ENCODE measurements at regions not wholly inside any gene's neighbourhood (a gene's known extent, or its start where the extent isn't known, plus 50 kb on each side); places are given as distances from the start of the nearest gene placed in this dataset.

GRCh38 chr12:59268295-59268809 lies 327.5 kb upstream of the SLC16A7 start:
- Histone ChIP-seq H3K27me3 (ENCODE audit: control insufficient read depth, low read length) (no peaks in the 10 kb centered on the region), H4K20me1 (ENCODE audit: control insufficient read depth, insufficient read depth, low read depth, low read length) (no peaks in the 10 kb centered on the region), H3K9me3 (ENCODE audit: control insufficient read depth, insufficient read depth, low read length) (no peaks in the 10 kb centered on the region), H3K79me2 (ENCODE audit: control insufficient read depth, low read length) (no peaks in the 10 kb centered on the region), H3K36me3 (ENCODE audit: control insufficient read depth, low read length) (no peaks in the 10 kb centered on the region), H3K4me3 (ENCODE audit: low read length) (no peak overlapping the region), H3K4me2 (ENCODE audit: low read length) (no peak overlapping the region), H3K9me2 (replicated peaks; ENCODE audit: control insufficient read depth, low read length) (no peaks in the 10 kb centered on the region), H3K4me1 (ENCODE audit: control insufficient read depth, low read length) (no peaks in the 10 kb centered on the region), H3F3A (ENCODE audit: control insufficient read depth, insufficient read depth) (no peaks in the 10 kb centered on the region), H3K27ac (ENCODE audit: low read depth, low read length) (no peak overlapping the region)
- no peak for TF ChIP-seq CTCF (IDR thresholded peaks at IDR 0.05; ENCODE audit: low read depth, low read length, poor library complexity, severe bottlenecking)
- TF ChIP-seq EZH2phosphoT487 (IDR thresholded peaks at IDR 0.05; ENCODE audit: borderline replicate concordance, low read length) = no peak

GRCh38 chr12:59260202-59260601 lies 335.6 kb upstream of the SLC16A7 start:
- Histone ChIP-seq H3K9me2 (replicated peaks; ENCODE audit: control insufficient read depth, low read length) (no peaks in the 10 kb centered on the region), H3K4me2 (ENCODE audit: low read length) (no peak overlapping the region)

GRCh38 chr12:59252731-59253130 lies 332.4 kb upstream of the LRIG3 start:
- Histone ChIP-seq H3K9me2 (replicated peaks; ENCODE audit: control insufficient read depth, low read length) (no peaks in the 10 kb centered on the region), H3K4me3 (ENCODE audit: low read length) (no peak overlapping the region), H3K27me3 (ENCODE audit: control insufficient read depth, low read length) (no peaks in the 10 kb centered on the region), H3K27ac (ENCODE audit: low read depth, low read length) (no peak overlapping the region), H4K20me1 (ENCODE audit: control insufficient read depth, insufficient read depth, low read depth, low read length) (no peaks in the 10 kb centered on the region), H3F3A (ENCODE audit: control insufficient read depth, insufficient read depth) (no peaks in the 10 kb centered on the region), H3K79me2 (ENCODE audit: control insufficient read depth, low read length) (no peaks in the 10 kb centered on the region), H3K36me3 (ENCODE audit: control insufficient read depth, low read length) (no peaks in the 10 kb centered on the region), H3K4me1 (ENCODE audit: control insufficient read depth, low read length) (no peaks in the 10 kb centered on the region), H3K4me2 (ENCODE audit: low read length) (no peak overlapping the region), H3K9me3 (ENCODE audit: control insufficient read depth, insufficient read depth, low read length) (no peaks in the 10 kb centered on the region)
- TF ChIP-seq EZH2phosphoT487 (IDR thresholded peaks at IDR 0.05; ENCODE audit: borderline replicate concordance, low read length) = no peak
- TF ChIP-seq CTCF (IDR thresholded peaks at IDR 0.05; ENCODE audit: low read depth, low read length, poor library complexity, severe bottlenecking) = no peak

More at GRCh38 chr12:59260202-59260601, 335.6 kb upstream of the SLC16A7 start:
- no peaks in the 10 kb centered on the region for H3K36me3 ChIP-seq (ENCODE audit: control insufficient read depth, low read length)
- no peaks in the 10 kb centered on the region for H3K4me1 ChIP-seq (ENCODE audit: control insufficient read depth, low read length)
- H3K27ac ChIP-seq (ENCODE audit: low read depth, low read length) = no peak overlapping the region
- H3K9me3 ChIP-seq (ENCODE audit: control insufficient read depth, insufficient read depth, low read length) = no peaks in the 10 kb centered on the region
- H3F3A ChIP-seq (ENCODE audit: control insufficient read depth, insufficient read depth) = no peaks in the 10 kb centered on the region
- no peaks in the 10 kb centered on the region for H3K27me3 ChIP-seq (ENCODE audit: control insufficient read depth, low read length)
- no peaks in the 10 kb centered on the region for H4K20me1 ChIP-seq (ENCODE audit: control insufficient read depth, insufficient read depth, low read depth, low read length)
- no peak overlapping the region for H3K4me3 ChIP-seq (ENCODE audit: low read length)
- TF ChIP-seq CTCF (IDR thresholded peaks at IDR 0.05; ENCODE audit: low read depth, low read length, poor library complexity, severe bottlenecking) (no peak), EZH2phosphoT487 (IDR thresholded peaks at IDR 0.05; ENCODE audit: borderline replicate concordance, low read length) (no peak)
- H3K79me2 ChIP-seq (ENCODE audit: control insufficient read depth, low read length) = no peaks in the 10 kb centered on the region
